ENCODE measurements at regions not wholly inside any gene's neighbourhood (a gene's known extent, or its start where the extent isn't known, plus 50 kb on each side); places are given as distances from the start of the nearest gene placed in this dataset.

DNA sequence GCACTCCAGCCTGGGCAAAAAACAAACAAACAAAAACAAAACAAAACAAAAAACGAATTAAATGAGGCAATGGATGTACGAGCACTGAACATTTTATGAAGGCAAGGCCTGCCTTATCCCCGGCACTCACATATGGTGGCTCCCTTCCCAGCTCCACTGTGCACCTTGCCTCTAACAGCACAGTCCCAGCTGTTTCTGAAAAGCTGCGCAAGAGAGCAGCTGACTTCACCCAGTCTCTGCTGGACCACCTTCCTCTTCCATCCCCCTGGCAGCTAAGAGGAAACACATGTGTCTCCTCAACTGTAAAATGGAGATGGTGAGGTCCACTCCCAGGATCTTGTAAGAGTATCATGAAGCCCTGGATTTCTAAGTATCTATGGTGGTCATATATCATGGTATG lies 100.7 kb downstream of the KLF4 start:
- TF ChIP-seq, protein P1, sequence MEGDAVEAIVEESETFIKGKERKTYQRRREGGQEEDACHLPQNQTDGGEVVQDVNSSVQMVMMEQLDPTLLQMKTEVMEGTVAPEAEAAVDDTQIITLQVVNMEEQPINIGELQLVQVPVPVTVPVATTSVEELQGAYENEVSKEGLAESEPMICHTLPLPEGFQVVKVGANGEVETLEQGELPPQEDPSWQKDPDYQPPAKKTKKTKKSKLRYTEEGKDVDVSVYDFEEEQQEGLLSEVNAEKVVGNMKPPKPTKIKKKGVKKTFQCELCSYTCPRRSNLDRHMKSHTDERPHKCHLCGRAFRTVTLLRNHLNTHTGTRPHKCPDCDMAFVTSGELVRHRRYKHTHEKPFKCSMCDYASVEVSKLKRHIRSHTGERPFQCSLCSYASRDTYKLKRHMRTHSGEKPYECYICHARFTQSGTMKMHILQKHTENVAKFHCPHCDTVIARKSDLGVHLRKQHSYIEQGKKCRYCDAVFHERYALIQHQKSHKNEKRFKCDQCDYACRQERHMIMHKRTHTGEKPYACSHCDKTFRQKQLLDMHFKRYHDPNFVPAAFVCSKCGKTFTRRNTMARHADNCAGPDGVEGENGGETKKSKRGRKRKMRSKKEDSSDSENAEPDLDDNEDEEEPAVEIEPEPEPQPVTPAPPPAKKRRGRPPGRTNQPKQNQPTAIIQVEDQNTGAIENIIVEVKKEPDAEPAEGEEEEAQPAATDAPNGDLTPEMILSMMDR (IDR thresholded peaks at IDR 0.05): no peak
- TF ChIP-seq POLR2A (IDR thresholded peaks at IDR 0.05): no peak
